ENCODE measurements at regions not wholly inside any gene's neighbourhood (a gene's known extent, or its start where the extent isn't known, plus 50 kb on each side); places are given as distances from the start of the nearest gene placed in this dataset.

DNA sequence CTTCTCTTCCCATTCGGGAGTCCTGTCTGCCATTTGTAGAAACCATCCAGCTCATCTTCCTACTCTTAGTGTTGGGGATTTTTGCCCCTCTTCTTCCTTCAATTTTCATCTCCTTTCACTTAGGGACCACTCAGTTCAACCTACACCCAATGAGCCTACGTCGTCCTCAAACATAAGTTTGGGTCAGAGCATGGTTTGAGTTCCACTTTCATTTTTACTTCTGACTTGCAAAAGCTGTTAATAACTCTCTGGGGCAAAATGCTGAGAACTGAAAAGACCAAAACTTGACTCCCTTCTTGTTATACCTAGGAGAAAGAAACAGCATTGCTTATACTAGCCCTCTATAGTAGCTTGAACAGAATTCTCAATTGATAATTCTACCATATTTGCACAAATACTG is 381.5 kb upstream of the MPDZ start:
- no peak for TF ChIP-seq CTCF (IDR thresholded peaks at IDR 0.05)
- TF ChIP-seq POLR2A (IDR thresholded peaks at IDR 0.05): no peak

Measured in stomach (tissue), 4 donors.